ENCODE measurements at regions not wholly inside any gene's neighbourhood (a gene's known extent, or its start where the extent isn't known, plus 50 kb on each side); places are given as distances from the start of the nearest gene placed in this dataset.

- TF ChIP-seq CEBPB (IDR thresholded peaks at IDR 0.05; ENCODE audit: low read depth, low read length) (no peak), CTCF (IDR thresholded peaks at IDR 0.05; ENCODE audit: control extremely low read depth in 1 of 3, insufficient read depth in 1 of 3, low read depth in 1 of 3, low read length in 3 of 3) (peak; percentile 81 to 92 (median 83))
Observed at GRCh38 chr12:130013771-130014484, 110.1 kb upstream of the TMEM132D start.

Measured in H1 (cell line).